Psoas muscle (tissue), 7 donors: ENCODE measurements at regions not wholly inside any gene's neighbourhood (a gene's known extent, or its start where the extent isn't known, plus 50 kb on each side); places are given as distances from the start of the nearest gene placed in this dataset.

Source experiments
- ATAC-seq, 4 donors: fragments of 200-7000 bp; cut with Tn5 transposase; one replicate each; pipeline ENCODE4 v1.9.1; 2020; ENCODE audit warnings: moderate library complexity in 3 of 4, mild to moderate bottlenecking in 2 of 4
- DNase-seq, 2 donors: peaks; one replicate each; pipeline ENCODE4 v3.0.0-alpha.2; 2020
- H3K27ac ChIP-seq: fragments of 200-600 bp; one replicate; pipeline ENCODE4 v1.8.0; 2022
- H3K27me3 ChIP-seq, 3 donors: fragments of 200-600 bp in 1 of 3; one replicate each; pipeline versions ENCODE4 v1.6.1 to v1.8.0; 2013 to 2022; ENCODE audit warnings: low read length in 2 of 3, mild to moderate bottlenecking in 2 of 3, moderate library complexity in 1 of 3; ENCODE audit not compliant: insufficient read depth in 3 of 3
- H3K36me3 ChIP-seq, 2 donors: fragments of 200-600 bp in 1 of 2; one replicate each; pipeline versions ENCODE4 v1.6.1 to v1.8.0; 2013 to 2022; ENCODE audit warnings: low read depth in 1 of 2, mild to moderate bottlenecking in 1 of 2, moderate library complexity in 1 of 2; ENCODE audit not compliant: insufficient read depth in 1 of 2
- H3K4me1 ChIP-seq: fragments of 200-600 bp; one replicate; pipeline ENCODE4 v1.8.0; 2022
- H3K4me3 ChIP-seq: fragments of 200-600 bp; one replicate; pipeline ENCODE4 v1.8.0; 2022; ENCODE audit warnings: mild to moderate bottlenecking
- H3K9me3 ChIP-seq: fragments of 200-600 bp; one replicate; pipeline ENCODE4 v1.8.0; 2022
- CTCF ChIP-seq: fragments of 200-600 bp; IDR thresholded peaks from one replicate; pipeline ENCODE4 v1.8.0; 2022; ENCODE audit warnings: antibody characterized with exemption
- WGBS, 3 donors: extraction: QIAGEN DNeasy Blood & Tissue Kit; methylation state at CpG; one replicate each; pipeline versions ENCODE4 v1.1.6 to v1.1.7; 2013; 5-methylcytosine and 5-hydroxymethylcytosine counted together
- intact Hi-C, 2 donors: fragments of 100-400 bp; cut with DNase I; formaldehyde crosslinking; loops; one replicate each; pipeline versions ENCODE4 v1.11.0 to v1.14.2; 2022
- donor health status: healthy with polysubstance abuse.
- donor health status: DM: no; HTN: no; CAD: no; lungs with moderate emphysema.
- donor health status: Bipolar disorder and iron deficiency.
- donor health status: healthy.
- donor health status: DM: yes; HTN: yes; CAD: no.
- donor health status: DM: no; HTN: no; CAD: no.
- donor health status: DM: yes; HTN: yes; CAD: no.

GRCh38 chr15:95024351-95024750 is 793.0 kb downstream of the MCTP2 start:
- no peak for ATAC-seq

GRCh38 chr15:95025924-95026728 is 794.8 kb downstream of the MCTP2 start:
- no peaks in the 10 kb centered on the region for H3K4me1 ChIP-seq
- H3K36me3 ChIP-seq = no peaks in the 10 kb centered on the region
- no peak for ATAC-seq
- peak in 1 of 2 donors; percentile 18 for DNase-seq
- no peaks in the 10 kb centered on the region for H3K27me3 ChIP-seq
- no peak overlapping the region for H3K4me3 ChIP-seq
- TF ChIP-seq CTCF = peak; percentile 41
- H3K9me3 ChIP-seq = peaks cover 3% of the 10 kb centered on the region
- intact Hi-C loops = no loop called here
- WGBS, 3 donors = 84 to 91% (median 90%) methylated on average over 5 of the region's 5 CpGs
- H3K27ac ChIP-seq = no peak overlapping the region

More at GRCh38 chr15:95024351-95024750, 793.0 kb downstream of the MCTP2 start:
- no peak overlapping the region for H3K4me3 ChIP-seq
- TF ChIP-seq CTCF = peak; percentile 24
- 32 to 38% (median 35%) methylated on average over 2 of the region's 2 CpGs for WGBS, 3 donors
- peaks cover 3% of the 10 kb centered on the region for H3K9me3 ChIP-seq
- H3K4me1 ChIP-seq = peaks cover under 1% of the 10 kb centered on the region
- no peak for DNase-seq
- no peak overlapping the region for H3K27ac ChIP-seq
- H3K36me3 ChIP-seq = no peaks in the 10 kb centered on the region
- no peaks in the 10 kb centered on the region for H3K27me3 ChIP-seq
- intact Hi-C loops = no loop called here

- no peak for TF ChIP-seq CTCF
- intact Hi-C loops = no loop called here
- 51 to 62% (median 57%) methylated on average over 3 of the region's 3 CpGs for WGBS, 3 donors
- Histone ChIP-seq H3K27ac (no peak overlapping the region), H3K4me1 (no peaks in the 10 kb centered on the region), H3K9me3 (no peaks in the 10 kb centered on the region), H3K4me3 (no peak overlapping the region), H3K36me3 (no peaks in the 10 kb centered on the region), H3K27me3 (no peaks in the 10 kb centered on the region)
- ATAC-seq (no peak), DNase-seq (no peak)
Measured at GRCh38 chr15:95027981-95028380, 796.6 kb downstream of the MCTP2 start.

GRCh38 chr15:95032156-95032555 is 800.8 kb downstream of the MCTP2 start:
- H3K27me3 ChIP-seq = no peaks in the 10 kb centered on the region
- no peak overlapping the region for H3K27ac ChIP-seq
- intact Hi-C loops = no loop called here
- no peak for ATAC-seq
- H3K9me3 ChIP-seq = no peaks in the 10 kb centered on the region
- DNase-seq = no peak
- WGBS, 3 donors = 77 to 92% (median 84%) methylated on average over 2 of the region's 2 CpGs
- H3K4me1 ChIP-seq = no peaks in the 10 kb centered on the region
- H3K4me3 ChIP-seq = no peak overlapping the region
- no peak for TF ChIP-seq CTCF
- H3K36me3 ChIP-seq = no peaks in the 10 kb centered on the region

GRCh38 chr15:95035106-95035505 is 803.7 kb downstream of the MCTP2 start:
- intact Hi-C loops = no loop called here
- DNase-seq (no peak), ATAC-seq (no peak)
- Histone ChIP-seq H3K36me3 (no peaks in the 10 kb centered on the region), H3K4me1 (no peaks in the 10 kb centered on the region), H3K4me3 (no peak overlapping the region), H3K9me3 (no peaks in the 10 kb centered on the region), H3K27me3 (no peaks in the 10 kb centered on the region), H3K27ac (no peak overlapping the region)
- 50 to 63% (median 59%) methylated on average over 3 of the region's 3 CpGs for WGBS, 3 donors
- TF ChIP-seq CTCF = no peak
